ENCODE measurements at regions not wholly inside any gene's neighbourhood (a gene's known extent, or its start where the extent isn't known, plus 50 kb on each side); places are given as distances from the start of the nearest gene placed in this dataset.
"Not testable (repeated sequence)": the region's sequence is repeated elsewhere in the genome, so short reads cannot be mapped to it uniquely, and the experiment has no call there.

DNA sequence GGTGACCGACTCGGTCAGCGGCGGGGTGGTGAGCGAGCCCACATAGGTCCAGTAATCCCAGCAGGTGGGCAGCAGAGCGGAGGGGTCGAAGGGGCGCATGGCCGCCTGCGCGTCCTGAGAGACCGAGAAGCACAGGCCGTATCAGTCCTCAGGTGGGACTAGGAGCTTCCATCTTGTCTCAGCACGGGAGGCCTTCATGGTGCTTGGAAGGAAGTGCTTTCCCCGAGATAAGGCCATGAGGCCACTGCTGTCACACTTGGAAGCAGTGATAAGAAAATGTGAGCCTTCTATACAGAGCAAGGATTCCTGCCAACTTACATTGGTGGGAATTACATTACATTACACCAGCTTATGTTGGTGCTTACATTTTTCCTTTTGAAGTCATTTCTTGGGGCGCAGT lies 62.6 kb upstream of the METTL9 start:
- not testable (repeated sequence) for TF ChIP-seq EZH2 (IDR thresholded peaks at IDR 0.05; ENCODE audit: borderline replicate concordance, low read depth, low read length, poor library complexity, severe bottlenecking)
- TF ChIP-seq, protein P1, sequence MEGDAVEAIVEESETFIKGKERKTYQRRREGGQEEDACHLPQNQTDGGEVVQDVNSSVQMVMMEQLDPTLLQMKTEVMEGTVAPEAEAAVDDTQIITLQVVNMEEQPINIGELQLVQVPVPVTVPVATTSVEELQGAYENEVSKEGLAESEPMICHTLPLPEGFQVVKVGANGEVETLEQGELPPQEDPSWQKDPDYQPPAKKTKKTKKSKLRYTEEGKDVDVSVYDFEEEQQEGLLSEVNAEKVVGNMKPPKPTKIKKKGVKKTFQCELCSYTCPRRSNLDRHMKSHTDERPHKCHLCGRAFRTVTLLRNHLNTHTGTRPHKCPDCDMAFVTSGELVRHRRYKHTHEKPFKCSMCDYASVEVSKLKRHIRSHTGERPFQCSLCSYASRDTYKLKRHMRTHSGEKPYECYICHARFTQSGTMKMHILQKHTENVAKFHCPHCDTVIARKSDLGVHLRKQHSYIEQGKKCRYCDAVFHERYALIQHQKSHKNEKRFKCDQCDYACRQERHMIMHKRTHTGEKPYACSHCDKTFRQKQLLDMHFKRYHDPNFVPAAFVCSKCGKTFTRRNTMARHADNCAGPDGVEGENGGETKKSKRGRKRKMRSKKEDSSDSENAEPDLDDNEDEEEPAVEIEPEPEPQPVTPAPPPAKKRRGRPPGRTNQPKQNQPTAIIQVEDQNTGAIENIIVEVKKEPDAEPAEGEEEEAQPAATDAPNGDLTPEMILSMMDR (conservative IDR thresholded peaks at IDR 0.05; ENCODE audit: low read depth, low read length) = not testable (repeated sequence)
